HEK293 (cell line): ENCODE measurements at regions not wholly inside any gene's neighbourhood (a gene's known extent, or its start where the extent isn't known, plus 50 kb on each side); places are given as distances from the start of the nearest gene placed in this dataset.

ENCODE experiments used
- BCL6B ChIP-seq: fragments of 450-650 bp; formaldehyde crosslinking; IDR thresholded peaks from 2 replicates; pipeline ENCODE4 v1.5.1; 2017; ENCODE audit warnings: missing biosample characterization, missing genetic modification characterization
- CTCF ChIP-seq: fragments of 450-650 bp; formaldehyde crosslinking; IDR thresholded peaks from 2 replicates; pipeline ENCODE4 v1.5.1; 2016; ENCODE audit warnings: missing biosample characterization, missing genetic modification characterization
- KLF17 ChIP-seq: fragments of 450-650 bp; formaldehyde crosslinking; IDR thresholded peaks from 2 replicates; pipeline ENCODE4 v1.5.1; 2016; ENCODE audit warnings: missing biosample characterization, missing genetic modification characterization
- TCF7L2 ChIP-seq: IDR thresholded peaks from 2 replicates; pipeline ENCODE4 v1.6.1; 2011; ENCODE audit warnings: low read depth, mild to moderate bottlenecking, inconsistent platforms, low read length, moderate library complexity, borderline replicate concordance
- ZBTB10 ChIP-seq: fragments of 450-650 bp; formaldehyde crosslinking; IDR thresholded peaks from 2 replicates; pipeline ENCODE4 v1.5.1; 2016; ENCODE audit warnings: missing biosample characterization, missing genetic modification characterization
- ZBTB7A ChIP-seq: fragments of 450-650 bp; formaldehyde crosslinking; IDR thresholded peaks from 2 replicates; pipeline ENCODE4 v1.5.1; 2016; ENCODE audit warnings: low read depth, missing biosample characterization, missing genetic modification characterization
- ZBTB8A ChIP-seq: fragments of 450-650 bp; formaldehyde crosslinking; IDR thresholded peaks from 2 replicates; pipeline ENCODE4 v1.5.1; 2016; ENCODE audit warnings: missing biosample characterization, missing genetic modification characterization
- ZNF2 ChIP-seq: fragments of 450-650 bp; formaldehyde crosslinking; IDR thresholded peaks from 2 replicates; pipeline ENCODE4 v1.5.1; 2016; ENCODE audit warnings: missing biosample characterization, missing genetic modification characterization
- ZNF292 ChIP-seq: fragments of 450-650 bp; formaldehyde crosslinking; IDR thresholded peaks from 2 replicates; pipeline ENCODE4 v1.5.1; 2016; ENCODE audit warnings: low read depth, missing biosample characterization, missing genetic modification characterization, borderline replicate concordance
- ZNF664 ChIP-seq: fragments of 450-650 bp; formaldehyde crosslinking; IDR thresholded peaks from 2 replicates; pipeline ENCODE4 v1.5.1; 2016; ENCODE audit warnings: missing biosample characterization, missing genetic modification characterization
- ZNF768 ChIP-seq: fragments of 450-650 bp; formaldehyde crosslinking; IDR thresholded peaks from 2 replicates; pipeline ENCODE4 v1.5.1; 2018; ENCODE audit warnings: missing biosample characterization, mild to moderate bottlenecking, missing genetic modification characterization
- TF ChIP-seq, protein P1 (sequence below): fragments of 450-650 bp; formaldehyde crosslinking; IDR thresholded peaks from 2 replicates; pipeline ENCODE4 v1.5.1; 2016; ENCODE audit warnings: missing biosample characterization, missing genetic modification characterization

DNA sequence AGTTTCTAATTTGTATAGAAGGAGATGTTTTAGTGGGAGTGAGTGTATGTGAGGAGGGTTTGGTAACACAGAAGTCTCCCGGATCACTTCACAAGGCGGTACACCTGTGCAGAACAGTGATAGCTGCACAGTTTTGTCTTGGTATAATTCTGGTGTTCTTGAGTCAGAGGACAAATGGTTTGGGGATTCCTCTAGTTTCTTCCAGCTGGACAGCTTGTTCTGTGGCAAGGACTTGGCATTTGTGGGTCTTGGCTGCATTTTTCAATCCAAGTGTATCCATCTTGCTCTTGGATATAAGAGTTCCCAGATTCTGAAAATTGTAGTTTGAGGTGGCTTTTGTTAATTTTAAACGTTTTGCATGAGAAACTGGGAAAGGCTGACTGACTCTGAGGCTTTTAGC is 135.7 kb downstream of the AHR start:
- TF ChIP-seq CTCF (no peak), ZNF768 (tag by site-specific recombination) (no peak), ZNF2 (tag by site-specific recombination) (no peak), ZBTB10 (tag by site-specific recombination) (no peak), TCF7L2 (no peak), ZBTB8A (no peak), ZNF664 (tag by site-specific recombination) (no peak), ZNF292 (tag by site-specific recombination) (no peak), BCL6B (no peak), KLF17 (tag by site-specific recombination) (no peak), ZBTB7A (tag by site-specific recombination) (no peak)
- TF ChIP-seq, protein P1, sequence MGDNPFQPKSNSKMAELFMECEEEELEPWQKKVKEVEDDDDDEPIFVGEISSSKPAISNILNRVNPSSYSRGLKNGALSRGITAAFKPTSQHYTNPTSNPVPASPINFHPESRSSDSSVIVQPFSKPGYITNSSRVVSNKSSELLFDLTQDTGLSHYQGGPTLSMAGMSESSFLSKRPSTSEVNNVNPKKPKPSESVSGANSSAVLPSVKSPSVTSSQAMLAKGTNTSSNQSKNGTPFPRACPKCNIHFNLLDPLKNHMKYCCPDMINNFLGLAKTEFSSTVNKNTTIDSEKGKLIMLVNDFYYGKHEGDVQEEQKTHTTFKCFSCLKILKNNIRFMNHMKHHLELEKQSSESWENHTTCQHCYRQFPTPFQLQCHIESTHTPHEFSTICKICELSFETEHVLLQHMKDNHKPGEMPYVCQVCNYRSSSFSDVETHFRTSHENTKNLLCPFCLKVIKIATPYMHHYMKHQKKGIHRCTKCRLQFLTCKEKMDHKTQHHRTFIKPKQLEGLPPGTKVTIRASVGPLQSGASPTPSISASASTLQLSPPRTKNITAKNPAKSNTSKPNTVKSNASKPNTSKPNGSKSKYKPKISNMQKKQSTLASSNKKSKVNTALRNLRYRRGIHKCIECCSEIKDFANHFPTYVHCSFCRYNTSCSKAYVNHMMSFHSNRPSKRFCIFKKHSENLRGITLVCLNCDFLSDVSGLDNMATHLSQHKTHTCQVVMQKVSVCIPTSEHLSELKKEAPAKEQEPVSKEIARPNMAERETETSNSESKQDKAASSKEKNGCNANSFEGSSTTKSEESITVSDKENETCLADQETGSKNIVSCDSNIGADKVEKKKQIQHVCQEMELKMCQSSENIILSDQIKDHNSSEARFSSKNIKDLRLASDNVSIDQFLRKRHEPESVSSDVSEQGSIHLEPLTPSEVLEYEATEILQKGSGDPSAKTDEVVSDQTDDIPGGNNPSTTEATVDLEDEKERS (tag by site-specific recombination) = no peak
